Upper lobe of left lung (tissue), 4 donors: ENCODE measurements at regions not wholly inside any gene's neighbourhood (a gene's known extent, or its start where the extent isn't known, plus 50 kb on each side); places are given as distances from the start of the nearest gene placed in this dataset.

Source experiments
- CTCF ChIP-seq, 6 experiments: fragments of 450-650 bp in 4 of 6; fragments of 200-600 bp in 2 of 6; sonication (generic) in 2 of 6; IDR thresholded peaks; one replicate each; pipeline ENCODE4 v1.5.1; 2016 to 2019; ENCODE audit warnings: antibody characterized with exemption in 6 of 6
- POLR2A ChIP-seq, 4 donors: fragments of 450-650 bp; IDR thresholded peaks; one replicate each; pipeline ENCODE4 v1.5.1; 2016 to 2017; ENCODE audit warnings: antibody characterized with exemption in 4 of 4, mild to moderate bottlenecking in 2 of 4

- TF ChIP-seq CTCF (IDR thresholded peaks at IDR 0.05) (no peak), POLR2A (IDR thresholded peaks at IDR 0.05) (no peak)
Observed at GRCh38 chr6:148657048-148657447, 89.8 kb upstream of the UST start.
